Fibroblast of villous mesenchyme (primary cell): ENCODE measurements at regions not wholly inside any gene's neighbourhood (a gene's known extent, or its start where the extent isn't known, plus 50 kb on each side); places are given as distances from the start of the nearest gene placed in this dataset.

Source experiments
- DNase-seq: peaks from one replicate; pipeline ENCODE4 v3.0.0-alpha.2; 2010; ENCODE audit warnings: low read depth
- H3K4me3 ChIP-seq: 2 replicates; pipeline ENCODE4 v1.5.1; 2011; ENCODE audit warnings: low read depth, mild to moderate bottlenecking, low read length
- CTCF ChIP-seq: IDR thresholded peaks from 2 replicates; pipeline ENCODE4 v1.5.1; 2012; ENCODE audit warnings: low read depth, mild to moderate bottlenecking, low read length; ENCODE audit not compliant: insufficient read depth

GRCh38 chrX:99033226-99033901, 1376.7 kb downstream of the PCDH19 start:
- no peak for TF ChIP-seq CTCF
- no peak overlapping the region for H3K4me3 ChIP-seq
- no peak for DNase-seq

GRCh38 chrX:99010957-99011356, 1399.1 kb downstream of the PCDH19 start:
- TF ChIP-seq CTCF = no peak
- H3K4me3 ChIP-seq = no peak overlapping the region
- DNase-seq = no peak

GRCh38 chrX:99001286-99001685, 1408.8 kb downstream of the PCDH19 start:
- TF ChIP-seq CTCF = no peak
- no peak overlapping the region for H3K4me3 ChIP-seq
- no peak for DNase-seq

GRCh38 chrX:98962996-98963395, 1447.1 kb downstream of the PCDH19 start:
- no peak for DNase-seq
- no peak for TF ChIP-seq CTCF
- no peak overlapping the region for H3K4me3 ChIP-seq

GRCh38 chrX:98956014-98956413, 1454.1 kb downstream of the PCDH19 start:
- no peak overlapping the region for H3K4me3 ChIP-seq
- TF ChIP-seq CTCF = no peak
- no peak for DNase-seq

GRCh38 chrX:98939456-98939855, 1470.6 kb downstream of the PCDH19 start:
- no peak for TF ChIP-seq CTCF
- H3K4me3 ChIP-seq = no peak overlapping the region
- no peak for DNase-seq

- TF ChIP-seq CTCF = no peak
- no peak for DNase-seq
- no peak overlapping the region for H3K4me3 ChIP-seq
These were observed 1478.9 kb downstream of the PCDH19 start for GRCh38 chrX:98931216-98931615.
